Gastroesophageal sphincter (tissue), 3 donors: ENCODE measurements at regions not wholly inside any gene's neighbourhood (a gene's known extent, or its start where the extent isn't known, plus 50 kb on each side); places are given as distances from the start of the nearest gene placed in this dataset.

Experiments
- POLR2A ChIP-seq, 2 donors: fragments of 450-650 bp; IDR thresholded peaks; one replicate each; pipeline ENCODE4 v1.6.1; 2017; ENCODE audit warnings: antibody characterized with exemption in 2 of 2, mild to moderate bottlenecking in 2 of 2, moderate library complexity in 1 of 2
- POLR2AphosphoS5 ChIP-seq: sonication (generic); formaldehyde crosslinking; IDR thresholded peaks from one replicate; pipeline ENCODE4 v1.6.1; 2017; ENCODE audit warnings: antibody characterized with exemption
- TF ChIP-seq, protein P1 (sequence below), 4 experiments: fragments of 200-600 bp in 2 of 4; fragments of 450-650 bp in 2 of 4; sonication (generic) in 1 of 4; IDR thresholded peaks; one replicate each; pipeline ENCODE4 v1.5.1; 2017 to 2019; ENCODE audit warnings: antibody characterized with exemption in 4 of 4, mild to moderate bottlenecking in 2 of 4, moderate library complexity in 2 of 4

DNA sequence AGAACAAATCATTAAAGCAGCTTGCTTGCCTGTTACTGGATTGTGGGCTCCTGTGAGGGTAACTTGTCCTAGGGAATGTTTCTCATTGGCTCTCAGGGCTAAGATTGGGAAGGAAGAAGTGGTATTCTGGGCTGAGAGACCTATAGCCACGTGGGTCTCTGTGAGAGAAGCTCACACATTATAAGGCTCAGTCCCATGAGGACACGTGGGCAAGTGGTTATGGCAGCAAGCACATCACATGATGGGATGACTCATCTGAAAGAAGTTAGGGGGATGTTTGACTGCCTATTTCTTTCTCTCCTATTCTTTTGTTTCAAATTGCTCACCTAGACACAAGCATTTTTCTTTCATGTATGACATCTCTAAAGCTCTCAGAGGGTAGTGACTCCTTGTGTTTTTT lies 418.0 kb upstream of the ST6GAL2 start:
- TF ChIP-seq, protein P1, sequence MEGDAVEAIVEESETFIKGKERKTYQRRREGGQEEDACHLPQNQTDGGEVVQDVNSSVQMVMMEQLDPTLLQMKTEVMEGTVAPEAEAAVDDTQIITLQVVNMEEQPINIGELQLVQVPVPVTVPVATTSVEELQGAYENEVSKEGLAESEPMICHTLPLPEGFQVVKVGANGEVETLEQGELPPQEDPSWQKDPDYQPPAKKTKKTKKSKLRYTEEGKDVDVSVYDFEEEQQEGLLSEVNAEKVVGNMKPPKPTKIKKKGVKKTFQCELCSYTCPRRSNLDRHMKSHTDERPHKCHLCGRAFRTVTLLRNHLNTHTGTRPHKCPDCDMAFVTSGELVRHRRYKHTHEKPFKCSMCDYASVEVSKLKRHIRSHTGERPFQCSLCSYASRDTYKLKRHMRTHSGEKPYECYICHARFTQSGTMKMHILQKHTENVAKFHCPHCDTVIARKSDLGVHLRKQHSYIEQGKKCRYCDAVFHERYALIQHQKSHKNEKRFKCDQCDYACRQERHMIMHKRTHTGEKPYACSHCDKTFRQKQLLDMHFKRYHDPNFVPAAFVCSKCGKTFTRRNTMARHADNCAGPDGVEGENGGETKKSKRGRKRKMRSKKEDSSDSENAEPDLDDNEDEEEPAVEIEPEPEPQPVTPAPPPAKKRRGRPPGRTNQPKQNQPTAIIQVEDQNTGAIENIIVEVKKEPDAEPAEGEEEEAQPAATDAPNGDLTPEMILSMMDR (IDR thresholded peaks at IDR 0.05), result no peak
- TF ChIP-seq POLR2A (IDR thresholded peaks at IDR 0.05), result no peak
- no peak for TF ChIP-seq POLR2AphosphoS5
